DMS114 treated with DMSO at 0.1 percent for 48 hours (cell line): ENCODE measurements at regions not wholly inside any gene's neighbourhood (a gene's known extent, or its start where the extent isn't known, plus 50 kb on each side); places are given as distances from the start of the nearest gene placed in this dataset.

Experiments used
- DNase-seq: peaks from one replicate; lab custom pipeline; 2025; ENCODE audit not compliant: unreplicated experiment; lab: John Stamatoyannopoulos, UW

- no peak for DNase-seq
Measured at GRCh38 chr2:5368263-5368662, 323.9 kb upstream of the SOX11 start.

GRCh38 chr2:5369510-5369909 is 322.7 kb upstream of the SOX11 start:
- DNase-seq = no peak

- DNase-seq = no peak
Measured at GRCh38 chr2:5370158-5370557, 322.0 kb upstream of the SOX11 start.

GRCh38 chr2:5372141-5372540 is 320.0 kb upstream of the SOX11 start:
- DNase-seq = no peak

- DNase-seq = no peak
Measured at GRCh38 chr2:5373200-5373599, 319.0 kb upstream of the SOX11 start.

GRCh38 chr2:5374762-5375161 is 317.4 kb upstream of the SOX11 start:
- DNase-seq = no peak

GRCh38 chr2:5377323-5377722 is 314.9 kb upstream of the SOX11 start:
- no peak for DNase-seq

- no peak for DNase-seq
Measured at GRCh38 chr2:5379811-5380210, 312.4 kb upstream of the SOX11 start.

GRCh38 chr2:5385596-5385995 is 306.6 kb upstream of the SOX11 start:
- no peak for DNase-seq

GRCh38 chr2:5387406-5387805 is 304.8 kb upstream of the SOX11 start:
- DNase-seq = no peak

GRCh38 chr2:5389740-5390139 is 302.4 kb upstream of the SOX11 start:
- DNase-seq = no peak

- DNase-seq = no peak
Measured at GRCh38 chr2:5391362-5391761, 300.8 kb upstream of the SOX11 start.

GRCh38 chr2:5392658-5393057 is 299.5 kb upstream of the SOX11 start:
- no peak for DNase-seq

- no peak for DNase-seq
Measured at GRCh38 chr2:5393474-5393873, 298.7 kb upstream of the SOX11 start.

GRCh38 chr2:5394223-5394622 is 298.0 kb upstream of the SOX11 start:
- DNase-seq = no peak

GRCh38 chr2:5401115-5401657 is 291.0 kb upstream of the SOX11 start:
- no peak for DNase-seq

- no peak for DNase-seq
Measured at GRCh38 chr2:5403392-5403791, 288.8 kb upstream of the SOX11 start.

GRCh38 chr2:5409898-5410381 is 282.2 kb upstream of the SOX11 start:
- no peak for DNase-seq

GRCh38 chr2:5410991-5411700 is 281.0 kb upstream of the SOX11 start:
- no peak for DNase-seq

GRCh38 chr2:5412001-5412400 is 280.2 kb upstream of the SOX11 start:
- DNase-seq = no peak

GRCh38 chr2:5433855-5434254 is 258.3 kb upstream of the SOX11 start:
- no peak for DNase-seq

- no peak for DNase-seq
Measured at GRCh38 chr2:5437375-5437774, 254.8 kb upstream of the SOX11 start.

GRCh38 chr2:5440174-5440573 is 252.0 kb upstream of the SOX11 start:
- DNase-seq = no peak
